Right ventricle myocardium inferior (tissue), 1 donor: ENCODE measurements at regions not wholly inside any gene's neighbourhood (a gene's known extent, or its start where the extent isn't known, plus 50 kb on each side); places are given as distances from the start of the nearest gene placed in this dataset.
"Not testable (repeated sequence)": the region's sequence is repeated elsewhere in the genome, so short reads cannot be mapped to it uniquely, and the experiment has no call there.

Experiments
- ATAC-seq: fragments of 200-7000 bp; cut with Tn5 transposase; one replicate; pipeline ENCODE4 v1.9.1; 2020; ENCODE audit warnings: mild to moderate bottlenecking, moderate library complexity
- DNase-seq: peaks from one replicate; pipeline ENCODE4 v3.0.0; 2021; ENCODE audit errors: missing footprints
- intact Hi-C: fragments of 100-400 bp; cut with DNase I; formaldehyde crosslinking; loops from one replicate; pipeline ENCODE4 v1.11.0; 2022
- donor health status: DM: no; HTN: yes; CAD: no; lungs with severe emphysema.

GRCh38 chr2:133624551-133624950 lies 56.3 kb upstream of the NCKAP5 start:
- ATAC-seq (no peak), DNase-seq (no peak)
- intact Hi-C loops: no loop called here

GRCh38 chr2:133627741-133628140 lies 59.5 kb upstream of the NCKAP5 start:
- intact Hi-C loops: no loop called here
- DNase-seq (no peak), ATAC-seq (no peak)

- ATAC-seq: no peak
- intact Hi-C loops: no loop called here
- no peak for DNase-seq
Observed at GRCh38 chr2:133633309-133633708, 65.0 kb upstream of the NCKAP5 start.

- DNase-seq (no peak), ATAC-seq (peak; percentile 37)
- intact Hi-C loops: no loop called here
Observed at GRCh38 chr2:133633881-133634409, 65.7 kb upstream of the NCKAP5 start.

- no peak for DNase-seq
- no peak for ATAC-seq
- intact Hi-C loops: no loop called here
Observed at GRCh38 chr2:133635131-133635530, 66.9 kb upstream of the NCKAP5 start.

- DNase-seq (no peak), ATAC-seq (no peak)
- intact Hi-C loops: no loop called here
Observed at GRCh38 chr2:133636287-133636686, 68.0 kb upstream of the NCKAP5 start.

GRCh38 chr2:133640103-133640502 lies 71.8 kb upstream of the NCKAP5 start:
- intact Hi-C loops: no loop called here
- no peak for ATAC-seq
- no peak for DNase-seq

GRCh38 chr2:133641497-133641896 lies 73.2 kb upstream of the NCKAP5 start:
- ATAC-seq: peak; percentile 57
- no peak for DNase-seq
- intact Hi-C loops: no loop called here

GRCh38 chr2:133641942-133642725 lies 73.9 kb upstream of the NCKAP5 start:
- ATAC-seq (no peak), DNase-seq (no peak)
- intact Hi-C loops: no loop called here

- intact Hi-C loops: no loop called here
- ATAC-seq (no peak), DNase-seq (no peak)
Observed at GRCh38 chr2:133642791-133643191, 74.5 kb upstream of the NCKAP5 start.

GRCh38 chr2:133643863-133644262 lies 75.6 kb upstream of the NCKAP5 start:
- no peak for ATAC-seq
- no peak for DNase-seq
- intact Hi-C loops: no loop called here

- ATAC-seq (no peak), DNase-seq (no peak)
- intact Hi-C loops: no loop called here
Observed at GRCh38 chr2:133644846-133645245, 76.6 kb upstream of the NCKAP5 start.

GRCh38 chr2:133647386-133647785 lies 79.1 kb upstream of the NCKAP5 start:
- ATAC-seq, intact Hi-C loops, DNase-seq: not testable (repeated sequence)

GRCh38 chr2:133651861-133652260 lies 83.6 kb upstream of the NCKAP5 start:
- ATAC-seq (no peak), DNase-seq (no peak)
- intact Hi-C loops: no loop called here

- DNase-seq (no peak), ATAC-seq (no peak)
- intact Hi-C loops: no loop called here
Observed at GRCh38 chr2:133652398-133652797, 84.1 kb upstream of the NCKAP5 start.

- intact Hi-C loops: no loop called here
- DNase-seq: no peak
- no peak for ATAC-seq
Observed at GRCh38 chr2:133653056-133653455, 84.8 kb upstream of the NCKAP5 start.

GRCh38 chr2:133654949-133655348 lies 86.7 kb upstream of the NCKAP5 start:
- DNase-seq (no peak), ATAC-seq (no peak)
- intact Hi-C loops: no loop called here

GRCh38 chr2:133655610-133656009 lies 87.3 kb upstream of the NCKAP5 start:
- ATAC-seq (no peak), DNase-seq (no peak)
- intact Hi-C loops: no loop called here

- intact Hi-C loops: no loop called here
- ATAC-seq: no peak
- no peak for DNase-seq
Observed at GRCh38 chr2:133657591-133657990, 89.3 kb upstream of the NCKAP5 start.

- intact Hi-C loops: no loop called here
- ATAC-seq (no peak), DNase-seq (no peak)
Observed at GRCh38 chr2:133658020-133658903, 90.0 kb upstream of the NCKAP5 start.
